A673 (cell line): ENCODE measurements at regions not wholly inside any gene's neighbourhood (a gene's known extent, or its start where the extent isn't known, plus 50 kb on each side); places are given as distances from the start of the nearest gene placed in this dataset.

Experiments used
- BruUV-seq: library from RNA; stranded (reverse); fragments of 400-500 nt; replicated peaks from 2 replicates; lab custom pipeline; 2021; lab: Mats Ljungman, UMichigan
- CTCF ChIA-PET: fragments of 300-600 bp; sonication (Branson Sonifier 250); formaldehyde crosslinking; loops from one replicate; lab custom pipeline; 2022; ENCODE audit warnings: antibody characterized with exemption; lab: Charles Lee
- POLR2A ChIA-PET: fragments of 300-600 bp; sonication (Branson Sonifier 250); formaldehyde crosslinking; loops from one replicate; lab custom pipeline; 2022; ENCODE audit warnings: antibody characterized with exemption; ENCODE audit not compliant: low non-redundant PET; lab: Charles Lee
- DNase-seq: peaks from one replicate; pipeline ENCODE4 v3.0.0-alpha.2; 2015; ENCODE audit warnings: low spot score
- H3K27ac ChIP-seq: fragments of 200-600 bp; sonication (generic); 2 replicates; pipeline ENCODE4 v1.5.1; 2016; ENCODE audit warnings: mixed run types, low read depth, mild to moderate bottlenecking, mixed read lengths, antibody characterized with exemption, low read length; ENCODE audit not compliant: poor library complexity, severe bottlenecking
- H3K27me3 ChIP-seq: fragments of 200-600 bp; sonication (generic); replicated peaks from 2 replicates; pipeline ENCODE4 v1.6.1; 2017; ENCODE audit warnings: mixed run types, low read depth, mild to moderate bottlenecking, mixed read lengths, antibody characterized with exemption, low read length; ENCODE audit not compliant: insufficient read depth, poor library complexity
- H3K36me3 ChIP-seq: fragments of 200-600 bp; sonication (generic); 2 replicates; pipeline ENCODE4 v1.6.1; 2016; ENCODE audit warnings: mixed run types, mild to moderate bottlenecking, mixed read lengths, antibody characterized with exemption, low read length; ENCODE audit not compliant: insufficient read depth, poor library complexity, severe bottlenecking
- H3K4me1 ChIP-seq: fragments of 200-600 bp; sonication (generic); 2 replicates; pipeline ENCODE4 v1.6.1; 2017; ENCODE audit warnings: mixed run types, mild to moderate bottlenecking, mixed read lengths, antibody characterized with exemption, low read length; ENCODE audit not compliant: insufficient read depth, poor library complexity, severe bottlenecking
- H3K4me3 ChIP-seq: fragments of 200-600 bp; sonication (generic); 2 replicates; pipeline ENCODE4 v1.5.1; 2016; ENCODE audit warnings: low read depth, mixed run types, mild to moderate bottlenecking, mixed read lengths, low read length; ENCODE audit not compliant: poor library complexity, severe bottlenecking
- H3K9me3 ChIP-seq: fragments of 200-600 bp; sonication (generic); 2 replicates; pipeline ENCODE4 v1.6.1; 2016; ENCODE audit warnings: mixed run types, low read depth, mild to moderate bottlenecking, mixed read lengths, antibody characterized with exemption, low read length; ENCODE audit not compliant: poor library complexity, severe bottlenecking
- EZH2 ChIP-seq: fragments of 200-600 bp; sonication (generic); IDR thresholded peaks from 2 replicates; pipeline ENCODE4 v1.6.1; 2017; ENCODE audit warnings: borderline replicate concordance, low read depth, mild to moderate bottlenecking, mixed read lengths, antibody characterized with exemption, low read length; ENCODE audit not compliant: poor library complexity, severe bottlenecking
- intact Hi-C: fragments of 100-400 bp; cut with micrococcal nuclease; formaldehyde crosslinking; loops from one replicate; pipeline ENCODE4 v1.10.0; 2022; ENCODE audit not compliant: unreplicated experiment
- TF ChIP-seq, protein P1 (sequence below): fragments of 300-800, 200-600 bp; sonication (generic); conservative IDR thresholded peaks from 2 replicates; pipeline ENCODE4 v1.5.1; 2017; ENCODE audit warnings: low read depth, mild to moderate bottlenecking, antibody characterized with exemption, low read length, moderate library complexity, mixed read lengths

DNA sequence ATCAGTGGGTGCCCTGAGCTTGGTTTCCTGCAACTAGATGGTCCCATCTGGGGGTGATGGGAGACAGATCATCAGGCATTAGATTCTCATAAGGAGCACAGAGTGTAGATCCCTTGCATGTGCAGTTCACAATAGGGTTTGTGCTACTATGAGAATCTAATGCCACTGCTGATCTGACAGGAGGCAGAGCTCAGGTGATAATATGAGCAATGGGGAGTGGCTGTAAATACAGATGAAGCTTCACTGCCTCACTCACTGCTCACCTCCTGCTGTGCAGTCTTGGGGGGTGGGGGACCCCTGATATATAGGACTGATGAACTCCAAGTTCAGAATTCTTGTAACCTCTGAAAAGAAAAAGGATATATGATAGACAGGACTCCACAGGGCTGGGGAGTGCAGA lies 108.0 kb downstream of the RIN2 start:
- H3K4me3 ChIP-seq, result no peak overlapping the region
- H3K9me3 ChIP-seq, result no peaks in the 10 kb centered on the region
- no peaks in the 10 kb centered on the region for H3K4me1 ChIP-seq
- ChIA-PET POLR2A (no interaction called here), CTCF (no interaction called here)
- H3K36me3 ChIP-seq, result no peaks in the 10 kb centered on the region
- no peak overlapping the region for H3K27ac ChIP-seq
- intact Hi-C loops, result no loop called here
- DNase-seq, result no peak
- BruUV-seq, result no TSS peak
- no peaks in the 10 kb centered on the region for H3K27me3 ChIP-seq
- no peak for TF ChIP-seq EZH2
- TF ChIP-seq, protein P1, sequence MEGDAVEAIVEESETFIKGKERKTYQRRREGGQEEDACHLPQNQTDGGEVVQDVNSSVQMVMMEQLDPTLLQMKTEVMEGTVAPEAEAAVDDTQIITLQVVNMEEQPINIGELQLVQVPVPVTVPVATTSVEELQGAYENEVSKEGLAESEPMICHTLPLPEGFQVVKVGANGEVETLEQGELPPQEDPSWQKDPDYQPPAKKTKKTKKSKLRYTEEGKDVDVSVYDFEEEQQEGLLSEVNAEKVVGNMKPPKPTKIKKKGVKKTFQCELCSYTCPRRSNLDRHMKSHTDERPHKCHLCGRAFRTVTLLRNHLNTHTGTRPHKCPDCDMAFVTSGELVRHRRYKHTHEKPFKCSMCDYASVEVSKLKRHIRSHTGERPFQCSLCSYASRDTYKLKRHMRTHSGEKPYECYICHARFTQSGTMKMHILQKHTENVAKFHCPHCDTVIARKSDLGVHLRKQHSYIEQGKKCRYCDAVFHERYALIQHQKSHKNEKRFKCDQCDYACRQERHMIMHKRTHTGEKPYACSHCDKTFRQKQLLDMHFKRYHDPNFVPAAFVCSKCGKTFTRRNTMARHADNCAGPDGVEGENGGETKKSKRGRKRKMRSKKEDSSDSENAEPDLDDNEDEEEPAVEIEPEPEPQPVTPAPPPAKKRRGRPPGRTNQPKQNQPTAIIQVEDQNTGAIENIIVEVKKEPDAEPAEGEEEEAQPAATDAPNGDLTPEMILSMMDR, result no peak

DNA sequence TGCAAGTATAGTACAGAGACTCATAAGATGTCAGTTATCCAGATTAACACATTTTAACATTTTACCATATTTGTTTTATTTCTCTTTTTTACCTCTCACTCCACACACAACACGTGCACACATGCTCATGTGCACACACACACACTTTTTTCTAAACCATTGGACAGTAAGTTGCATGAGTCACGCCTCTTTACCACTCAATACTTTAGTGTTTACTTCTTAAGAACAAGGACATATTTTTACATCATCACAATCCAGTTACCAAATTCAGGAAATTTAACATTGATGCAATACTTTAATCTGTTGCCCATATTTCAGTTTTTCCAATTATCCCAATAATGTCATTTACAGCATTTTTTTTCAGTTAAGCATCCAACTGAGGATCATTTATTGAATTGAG lies 109.0 kb downstream of the RIN2 start:
- TF ChIP-seq EZH2, result no peak
- TF ChIP-seq, protein P1, result no peak
- Histone ChIP-seq H3K4me1 (no peaks in the 10 kb centered on the region), H3K9me3 (no peaks in the 10 kb centered on the region), H3K27ac (no peak overlapping the region), H3K4me3 (no peak overlapping the region), H3K36me3 (no peaks in the 10 kb centered on the region), H3K27me3 (no peaks in the 10 kb centered on the region)
- intact Hi-C loops, result no loop called here
- no peak for DNase-seq
- ChIA-PET CTCF (no interaction called here), POLR2A (no interaction called here)
- BruUV-seq, result no TSS peak

DNA sequence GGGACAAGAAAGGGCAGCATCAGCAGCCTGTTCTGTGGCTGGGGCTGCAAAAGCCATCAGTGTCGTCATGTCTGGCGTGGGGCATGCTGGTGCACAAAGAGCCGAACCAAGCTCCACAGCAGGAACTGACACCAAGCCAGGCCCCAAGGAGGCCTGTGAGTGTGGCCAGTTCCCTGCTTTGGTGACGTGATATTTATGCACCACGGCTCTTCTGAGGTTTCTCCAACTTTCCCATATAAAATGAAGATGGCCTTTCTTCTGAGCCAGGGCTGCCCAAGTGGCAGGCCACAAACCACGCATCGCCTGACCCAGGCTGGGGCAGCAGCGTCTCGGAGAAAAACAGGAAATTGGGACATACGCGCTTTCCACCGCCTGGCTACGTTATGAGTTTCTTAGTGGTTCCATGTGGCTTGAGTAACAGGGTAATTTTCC lies 109.9 kb downstream of the RIN2 start:
- no peak for TF ChIP-seq EZH2
- Histone ChIP-seq H3K9me3 (no peaks in the 10 kb centered on the region), H3K27ac (no peak overlapping the region), H3K4me1 (no peaks in the 10 kb centered on the region), H3K27me3 (no peaks in the 10 kb centered on the region), H3K36me3 (no peaks in the 10 kb centered on the region), H3K4me3 (no peak overlapping the region)
- no peak for DNase-seq
- intact Hi-C loops, result no loop called here
- ChIA-PET CTCF (no interaction called here), POLR2A (no interaction called here)
- BruUV-seq, result no TSS peak

DNA sequence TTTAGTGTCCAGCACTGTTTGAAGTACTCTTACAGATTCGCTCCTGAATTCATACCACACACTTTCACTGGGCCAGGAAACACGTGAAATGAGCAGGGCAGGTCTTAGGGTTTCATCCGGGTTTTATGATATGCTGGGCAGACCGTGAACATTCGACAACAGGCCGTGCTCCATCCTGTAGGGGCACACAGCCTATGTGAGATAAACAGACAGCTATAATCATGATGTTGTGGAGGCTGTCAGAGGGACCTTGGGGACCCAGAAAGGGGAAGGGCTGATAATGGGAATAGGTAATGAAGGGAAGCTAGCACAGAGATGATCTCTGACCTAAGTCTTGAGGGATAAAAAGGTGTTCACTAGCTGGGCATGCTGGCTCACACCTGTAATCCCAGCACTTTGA lies 110.4 kb downstream of the RIN2 start:
- Histone ChIP-seq H3K4me3 (no peak overlapping the region), H3K27me3 (no peaks in the 10 kb centered on the region), H3K9me3 (no peaks in the 10 kb centered on the region), H3K4me1 (no peaks in the 10 kb centered on the region), H3K27ac (no peak overlapping the region), H3K36me3 (no peaks in the 10 kb centered on the region)
- no peak for TF ChIP-seq EZH2
- TF ChIP-seq, protein P1, result no peak
- POLR2A ChIA-PET, result no interaction called here
- BruUV-seq, result no TSS peak
- CTCF ChIA-PET, result no interaction called here
- DNase-seq, result no peak
- intact Hi-C loops, result no loop called here
